ENCODE measurements at regions not wholly inside any gene's neighbourhood (a gene's known extent, or its start where the extent isn't known, plus 50 kb on each side); places are given as distances from the start of the nearest gene placed in this dataset.

DNA sequence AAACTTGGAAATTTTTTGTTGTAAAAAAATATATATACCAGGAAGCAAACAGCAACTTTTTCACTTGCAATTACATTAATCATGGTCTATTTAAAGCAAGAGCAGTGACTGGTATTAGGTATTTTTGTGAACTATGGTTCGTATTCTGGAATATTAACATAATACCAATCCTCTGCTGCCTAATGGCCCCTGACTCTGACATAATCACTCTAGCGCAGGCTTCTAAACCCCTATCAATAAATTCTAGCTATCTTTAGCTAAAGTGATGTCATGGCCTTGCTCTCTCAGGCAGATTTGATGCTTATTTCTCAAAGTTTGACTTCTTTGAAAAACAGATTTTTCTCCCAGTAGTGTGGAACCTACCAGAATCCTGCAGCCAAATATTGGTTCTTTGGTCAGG is 808.3 kb downstream of the VGLL3 start:
- TF ChIP-seq, protein P1, sequence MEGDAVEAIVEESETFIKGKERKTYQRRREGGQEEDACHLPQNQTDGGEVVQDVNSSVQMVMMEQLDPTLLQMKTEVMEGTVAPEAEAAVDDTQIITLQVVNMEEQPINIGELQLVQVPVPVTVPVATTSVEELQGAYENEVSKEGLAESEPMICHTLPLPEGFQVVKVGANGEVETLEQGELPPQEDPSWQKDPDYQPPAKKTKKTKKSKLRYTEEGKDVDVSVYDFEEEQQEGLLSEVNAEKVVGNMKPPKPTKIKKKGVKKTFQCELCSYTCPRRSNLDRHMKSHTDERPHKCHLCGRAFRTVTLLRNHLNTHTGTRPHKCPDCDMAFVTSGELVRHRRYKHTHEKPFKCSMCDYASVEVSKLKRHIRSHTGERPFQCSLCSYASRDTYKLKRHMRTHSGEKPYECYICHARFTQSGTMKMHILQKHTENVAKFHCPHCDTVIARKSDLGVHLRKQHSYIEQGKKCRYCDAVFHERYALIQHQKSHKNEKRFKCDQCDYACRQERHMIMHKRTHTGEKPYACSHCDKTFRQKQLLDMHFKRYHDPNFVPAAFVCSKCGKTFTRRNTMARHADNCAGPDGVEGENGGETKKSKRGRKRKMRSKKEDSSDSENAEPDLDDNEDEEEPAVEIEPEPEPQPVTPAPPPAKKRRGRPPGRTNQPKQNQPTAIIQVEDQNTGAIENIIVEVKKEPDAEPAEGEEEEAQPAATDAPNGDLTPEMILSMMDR (IDR thresholded peaks at IDR 0.05 in 8 of 11, conservative IDR thresholded peaks at IDR 0.05 in 3 of 11), result no peak
- no peak for TF ChIP-seq POLR2A (IDR thresholded peaks at IDR 0.05)
